SK-N-SH treated with all-trans-retinoic acid at 6 μM for 48 hours (cell line): ENCODE measurements at regions not wholly inside any gene's neighbourhood (a gene's known extent, or its start where the extent isn't known, plus 50 kb on each side); places are given as distances from the start of the nearest gene placed in this dataset.

Experiments used
- ATAC-seq: fragments of 200-7000 bp; cut with Tn5 transposase; 3 replicates; pipeline ENCODE4 v1.9.1; 2020; ENCODE audit warnings: mild to moderate bottlenecking, moderate library complexity
- ARNTL ChIP-seq: fragments of 450-650 bp; formaldehyde crosslinking; IDR thresholded peaks from 2 replicates; pipeline ENCODE4 v1.5.0; 2020; ENCODE audit warnings: low read depth, mild to moderate bottlenecking, moderate library complexity, borderline replicate concordance
- BACH2 ChIP-seq: fragments of 250-450 bp; sonication (Bioruptor Pico); IDR thresholded peaks from 2 replicates; pipeline ENCODE4 v1.9.0; 2021; ENCODE audit warnings: mild to moderate bottlenecking, borderline replicate concordance
- CREB5 ChIP-seq: fragments of 250-450 bp; sonication (Bioruptor Pico); IDR thresholded peaks from 2 replicates; pipeline ENCODE4 v1.5.1; 2020; ENCODE audit warnings: low read depth, mild to moderate bottlenecking, moderate library complexity
- CSDC2 ChIP-seq: fragments of 250-450 bp; sonication (Bioruptor Pico); IDR thresholded peaks from 2 replicates; pipeline ENCODE4 v1.5.0; 2020; ENCODE audit warnings: mild to moderate bottlenecking, moderate library complexity
- CSRNP3 ChIP-seq: fragments of 250-450 bp; sonication (Bioruptor Pico); IDR thresholded peaks from 2 replicates; pipeline ENCODE4 v1.5.1; 2021; ENCODE audit warnings: mild to moderate bottlenecking, moderate library complexity
- ESRRG ChIP-seq: fragments of 250-450 bp; sonication (Bioruptor Pico); IDR thresholded peaks from 2 replicates; pipeline ENCODE4 v1.6.1; 2021; ENCODE audit warnings: mild to moderate bottlenecking
- GLIS3 ChIP-seq: fragments of 250-450 bp; sonication (Bioruptor Pico); IDR thresholded peaks from 2 replicates; pipeline ENCODE4 v1.5.0; 2020; ENCODE audit warnings: mild to moderate bottlenecking, moderate library complexity
- ISL1 ChIP-seq: fragments of 250-450 bp; sonication (Bioruptor Pico); IDR thresholded peaks from 2 replicates; pipeline ENCODE4 v2.1.2; 2022; ENCODE audit warnings: mild to moderate bottlenecking, moderate library complexity
- OSR1 ChIP-seq: fragments of 250-450 bp; sonication (Bioruptor Pico); IDR thresholded peaks from 2 replicates; pipeline ENCODE4 v1.8.0; 2022; ENCODE audit warnings: moderate library complexity, mild to moderate bottlenecking, inconsistent platforms
- PATZ1 ChIP-seq: fragments of 250-450 bp; sonication (Bioruptor Pico); IDR thresholded peaks from 2 replicates; pipeline ENCODE4 v1.8.0; 2020; ENCODE audit warnings: mild to moderate bottlenecking, moderate library complexity, borderline replicate concordance
- POU6F1 ChIP-seq: fragments of 250-450 bp; sonication (Bioruptor Pico); IDR thresholded peaks from 2 replicates; pipeline ENCODE4 v1.8.0; 2021; ENCODE audit warnings: low read depth, mild to moderate bottlenecking, moderate library complexity, borderline replicate concordance
- PPARA ChIP-seq: fragments of 250-450 bp; sonication (Bioruptor Pico); IDR thresholded peaks from 2 replicates; pipeline ENCODE4 v1.5.0; 2020; ENCODE audit warnings: mild to moderate bottlenecking, borderline replicate concordance
- RARB ChIP-seq: fragments of 250-450 bp; sonication (Bioruptor Pico); IDR thresholded peaks from 2 replicates; pipeline ENCODE4 v1.8.0; 2021; ENCODE audit warnings: mild to moderate bottlenecking, moderate library complexity
- SNAI2 ChIP-seq: fragments of 250-450 bp; sonication (Bioruptor Pico); IDR thresholded peaks from 2 replicates; pipeline ENCODE4 v1.5.0; 2020; ENCODE audit warnings: mild to moderate bottlenecking, moderate library complexity
- TCF4 ChIP-seq: fragments of 250-450 bp; sonication (Bioruptor Pico); IDR thresholded peaks from 2 replicates; pipeline ENCODE4 v1.8.0; 2021; ENCODE audit warnings: mild to moderate bottlenecking, moderate library complexity, borderline replicate concordance
- TOX ChIP-seq: fragments of 250-450 bp; sonication (Bioruptor Pico); IDR thresholded peaks from 2 replicates; pipeline ENCODE4 v1.8.0; 2021; ENCODE audit warnings: mild to moderate bottlenecking, moderate library complexity, borderline replicate concordance
- TSHZ2 ChIP-seq: fragments of 250-450 bp; sonication (Bioruptor Pico); IDR thresholded peaks from 2 replicates; pipeline ENCODE4 v1.5.0; 2020; ENCODE audit warnings: mild to moderate bottlenecking, moderate library complexity
- ZC3H10 ChIP-seq: fragments of 250-450 bp; sonication (Bioruptor Pico); IDR thresholded peaks from 2 replicates; pipeline ENCODE4 v1.5.1; 2021; ENCODE audit warnings: mild to moderate bottlenecking, moderate library complexity
- ZFP3 ChIP-seq: fragments of 250-450 bp; sonication (Bioruptor Pico); IDR thresholded peaks from 2 replicates; pipeline ENCODE4 v1.5.0; 2020; ENCODE audit warnings: mild to moderate bottlenecking, moderate library complexity
- ZFP30 ChIP-seq: fragments of 450-650 bp; formaldehyde crosslinking; IDR thresholded peaks from 2 replicates; pipeline ENCODE4 v1.5.0; 2022; ENCODE audit warnings: mild to moderate bottlenecking, moderate library complexity
- ZNF70 ChIP-seq: fragments of 450-650 bp; formaldehyde crosslinking; IDR thresholded peaks from 2 replicates; pipeline ENCODE4 v1.5.0; 2020; ENCODE audit warnings: mild to moderate bottlenecking, moderate library complexity
- ZNF8 ChIP-seq: fragments of 450-650 bp; formaldehyde crosslinking; IDR thresholded peaks from 2 replicates; pipeline ENCODE4 v1.5.0; 2020; ENCODE audit warnings: mild to moderate bottlenecking, moderate library complexity

- no peak for ATAC-seq
Measured at GRCh38 chr17:13947499-13947898, 121.8 kb upstream of the COX10 start.

GRCh38 chr17:13952009-13952750 is 117.1 kb upstream of the COX10 start:
- ATAC-seq = no peak
- TF ChIP-seq GLIS3 (CRISPR knock-in tag) = no peak
- no peak for TF ChIP-seq TSHZ2 (CRISPR knock-in tag)
- no peak for TF ChIP-seq ZC3H10 (CRISPR knock-in tag)
- no peak for TF ChIP-seq OSR1 (CRISPR knock-in tag)
- no peak for TF ChIP-seq CREB5
- TF ChIP-seq BACH2 (CRISPR knock-in tag) = no peak
- TF ChIP-seq PPARA (CRISPR knock-in tag) = no peak
- no peak for TF ChIP-seq ZNF70 (CRISPR knock-in tag)
- TF ChIP-seq ARNTL = no peak
- TF ChIP-seq RARB (CRISPR knock-in tag) = no peak

More at GRCh38 chr17:13947499-13947898, 121.8 kb upstream of the COX10 start:
- TF ChIP-seq POU6F1 (CRISPR knock-in tag) (no peak), CSRNP3 (no peak), ISL1 (CRISPR knock-in tag) (no peak), ARNTL (no peak), CSDC2 (CRISPR knock-in tag) (no peak), BACH2 (CRISPR knock-in tag) (no peak), ZFP30 (CRISPR knock-in tag) (no peak), TOX (CRISPR knock-in tag) (no peak), GLIS3 (CRISPR knock-in tag) (no peak), TSHZ2 (CRISPR knock-in tag) (no peak), ZFP3 (CRISPR knock-in tag) (no peak), ESRRG (CRISPR knock-in tag) (no peak)

GRCh38 chr17:13953841-13954240 is 115.5 kb upstream of the COX10 start:
- ATAC-seq = no peak
- no peak for TF ChIP-seq ZFP3 (CRISPR knock-in tag)
- TF ChIP-seq ZNF70 (CRISPR knock-in tag) = no peak
- no peak for TF ChIP-seq ZFP30 (CRISPR knock-in tag)
- no peak for TF ChIP-seq ZNF8 (CRISPR knock-in tag)
- TF ChIP-seq BACH2 (CRISPR knock-in tag) = no peak
- no peak for TF ChIP-seq TCF4
- TF ChIP-seq SNAI2 (CRISPR knock-in tag) = no peak
- TF ChIP-seq ZC3H10 (CRISPR knock-in tag) = no peak
- TF ChIP-seq PATZ1 = no peak
- no peak for TF ChIP-seq CSDC2 (CRISPR knock-in tag)
- TF ChIP-seq TSHZ2 (CRISPR knock-in tag) = no peak
